GM19193 (cell line): ENCODE measurements at regions not wholly inside any gene's neighbourhood (a gene's known extent, or its start where the extent isn't known, plus 50 kb on each side); places are given as distances from the start of the nearest gene placed in this dataset.

Experiments
- POLR2A ChIP-seq: IDR thresholded peaks from 4 replicates; pipeline ENCODE4 v1.6.1; 2011; ENCODE audit not compliant: insufficient read depth, insufficient read length; ENCODE audit errors: extremely low read depth

DNA sequence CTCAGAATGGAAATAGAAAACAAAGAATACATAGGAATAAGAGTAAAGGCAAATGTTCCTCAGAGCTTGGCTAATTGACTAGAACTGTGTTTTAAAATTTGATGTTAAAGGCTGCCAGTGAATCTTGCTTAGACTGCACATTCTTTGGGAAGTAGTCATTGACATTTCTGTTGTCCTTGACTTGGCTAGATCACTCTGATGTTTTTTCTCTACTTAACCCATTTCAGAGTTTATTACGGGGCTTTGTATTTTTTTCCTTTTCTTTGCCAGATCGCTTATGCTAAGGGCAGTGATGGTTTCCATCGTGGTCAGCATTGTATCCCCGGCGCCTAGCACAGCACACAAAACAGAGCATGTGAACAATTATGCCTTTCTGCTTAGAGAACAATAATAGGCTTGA is 1126.7 kb upstream of the CDH9 start:
- TF ChIP-seq POLR2A, result no peak

DNA sequence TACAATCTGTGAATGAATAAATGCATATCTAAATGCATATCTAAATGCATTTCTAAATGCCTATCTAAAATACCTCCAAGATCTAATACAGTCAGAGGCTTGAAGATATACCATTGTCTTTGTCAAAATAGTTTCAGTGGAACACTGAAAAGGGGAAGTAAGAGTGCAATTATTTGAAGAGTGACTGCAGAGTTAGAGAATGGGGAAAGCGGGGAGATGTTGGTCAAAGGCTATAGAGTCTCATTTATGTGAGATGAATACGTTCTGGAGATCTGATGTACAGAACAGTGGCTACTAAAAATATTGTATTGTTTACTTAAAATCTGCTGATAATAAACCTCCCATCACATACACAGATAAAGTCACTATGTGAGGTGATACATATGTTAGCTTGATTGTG is 1126.2 kb upstream of the CDH9 start:
- TF ChIP-seq POLR2A, result no peak

- TF ChIP-seq POLR2A, result no peak
Observed at GRCh38 chr5:28156981-28157380, 1118.6 kb upstream of the CDH9 start.

- no peak for TF ChIP-seq POLR2A
Observed at GRCh38 chr5:28143519-28143918, 1105.1 kb upstream of the CDH9 start.

GRCh38 chr5:28132151-28132550 is 1093.8 kb upstream of the CDH9 start:
- no peak for TF ChIP-seq POLR2A

- TF ChIP-seq POLR2A, result no peak
Observed at GRCh38 chr5:28117691-28118090, 1079.3 kb upstream of the CDH9 start.

DNA sequence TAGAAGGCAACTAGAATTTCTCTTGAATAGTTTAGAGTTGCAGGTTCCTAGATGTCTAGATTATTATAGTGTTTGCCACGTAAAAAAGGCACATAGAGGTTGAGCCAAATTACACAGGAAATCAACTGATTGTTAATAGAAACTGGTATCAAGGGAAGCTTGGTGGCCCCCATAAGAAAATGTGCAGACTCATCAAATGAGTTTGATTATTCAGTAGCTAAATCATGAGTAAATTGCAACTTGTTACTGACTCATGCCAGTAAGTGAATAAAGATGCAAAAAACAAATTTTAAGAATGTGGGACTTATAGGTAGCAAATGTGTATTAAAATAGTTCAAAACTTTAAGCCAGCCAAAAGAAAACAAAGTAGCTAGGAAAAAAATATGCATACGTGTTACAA is 1078.9 kb upstream of the CDH9 start:
- no peak for TF ChIP-seq POLR2A

DNA sequence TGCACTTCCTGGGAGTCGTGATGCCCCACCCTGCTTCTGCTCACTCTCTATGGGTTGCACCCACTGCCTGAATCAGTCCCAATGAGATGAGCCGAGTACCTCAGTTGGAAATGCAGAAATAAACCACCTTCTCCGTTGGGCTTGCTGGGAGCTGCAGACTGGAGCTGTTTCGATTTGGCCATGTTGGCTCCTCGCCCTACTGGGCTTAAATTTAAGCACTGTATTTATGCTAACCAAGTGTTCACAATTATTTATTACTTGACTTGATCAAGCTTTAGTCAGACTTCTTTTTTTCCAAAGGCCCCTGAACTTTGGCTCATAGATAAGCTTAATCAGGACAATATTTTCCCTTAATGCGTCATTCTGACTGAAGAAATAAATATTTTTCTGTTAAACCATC is 1072.4 kb upstream of the CDH9 start:
- TF ChIP-seq POLR2A, result no peak

DNA sequence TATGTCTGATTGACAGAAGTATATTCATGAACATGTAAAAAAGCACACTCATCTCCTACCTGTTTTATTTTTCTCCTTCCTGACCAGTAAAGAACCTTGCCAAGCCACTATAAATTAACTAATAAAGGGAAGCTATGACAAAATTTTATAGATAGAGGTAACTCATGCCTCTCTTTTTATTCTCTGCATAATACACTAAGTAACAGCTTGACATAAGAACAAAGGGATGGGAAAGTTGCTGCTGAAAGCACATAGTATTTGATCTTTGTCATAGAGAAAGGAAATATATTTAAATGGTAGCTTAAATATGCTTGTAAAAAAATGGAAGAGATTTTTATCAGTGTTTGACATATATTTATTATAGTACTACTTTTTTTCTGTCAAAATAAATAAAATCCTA is 1065.7 kb upstream of the CDH9 start:
- TF ChIP-seq POLR2A, result no peak

- TF ChIP-seq POLR2A, result no peak
Observed at GRCh38 chr5:28084069-28084468, 1045.7 kb upstream of the CDH9 start.

DNA sequence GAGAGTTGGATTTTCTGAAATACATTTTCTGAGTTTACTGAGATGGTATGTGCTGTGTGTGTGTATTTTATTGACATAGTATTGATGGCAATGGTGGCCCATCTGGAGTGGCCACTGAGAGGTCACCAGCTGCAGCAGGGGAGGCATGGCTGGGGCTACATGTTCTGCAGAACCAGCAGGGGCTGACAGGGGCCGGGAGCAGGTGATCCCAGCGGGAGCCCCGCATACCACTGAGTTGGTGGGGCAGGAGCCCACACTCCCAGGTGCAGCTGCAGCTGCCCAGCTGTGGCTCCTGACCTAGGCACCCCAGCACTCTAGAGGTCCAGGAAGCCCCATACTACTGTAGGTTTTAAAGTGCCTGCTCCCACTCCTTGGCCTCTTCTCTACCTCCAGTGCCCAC is 1044.2 kb upstream of the CDH9 start:
- TF ChIP-seq POLR2A, result no peak

GRCh38 chr5:28077291-28078240 is 1039.2 kb upstream of the CDH9 start:
- TF ChIP-seq POLR2A, result no peak

GRCh38 chr5:28066856-28067255 is 1028.5 kb upstream of the CDH9 start:
- no peak for TF ChIP-seq POLR2A

DNA sequence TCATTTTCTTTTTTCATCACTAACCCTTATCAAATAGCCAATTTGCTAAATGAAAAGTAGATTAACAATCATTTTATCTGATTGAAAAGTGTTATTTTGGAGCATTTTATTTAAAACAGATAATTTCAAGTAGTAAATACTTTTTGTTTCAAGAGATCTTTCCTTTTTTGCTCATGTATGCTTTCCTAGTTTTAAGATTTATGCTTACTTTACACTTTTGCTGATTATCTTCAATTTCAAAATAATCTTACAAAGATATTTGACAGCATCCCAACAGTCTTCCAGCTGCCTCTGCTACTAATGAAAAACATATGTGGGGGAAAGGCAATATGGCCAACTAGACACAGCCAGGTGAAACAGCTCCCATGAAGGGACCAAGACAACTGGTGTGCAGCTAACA is 1027.3 kb upstream of the CDH9 start:
- no peak for TF ChIP-seq POLR2A

DNA sequence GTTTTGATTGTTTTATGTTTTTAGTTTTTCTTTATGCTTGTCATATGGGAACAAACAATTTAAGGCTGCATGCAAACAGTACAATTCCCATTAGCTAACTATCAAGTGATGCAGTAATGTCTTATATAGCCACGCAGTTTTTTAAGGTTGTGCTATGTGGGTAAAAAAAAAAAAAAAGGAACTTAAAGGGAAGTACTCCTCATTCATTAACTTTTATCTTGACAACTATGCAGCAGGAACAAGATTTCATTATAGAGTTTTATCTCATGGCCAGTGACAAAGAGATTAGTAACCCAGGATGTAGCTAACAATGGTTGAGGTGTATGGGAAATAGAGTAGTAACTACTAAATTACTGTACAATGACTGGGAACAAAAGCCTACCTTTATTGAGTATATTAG is 1008.2 kb upstream of the CDH9 start:
- no peak for TF ChIP-seq POLR2A

DNA sequence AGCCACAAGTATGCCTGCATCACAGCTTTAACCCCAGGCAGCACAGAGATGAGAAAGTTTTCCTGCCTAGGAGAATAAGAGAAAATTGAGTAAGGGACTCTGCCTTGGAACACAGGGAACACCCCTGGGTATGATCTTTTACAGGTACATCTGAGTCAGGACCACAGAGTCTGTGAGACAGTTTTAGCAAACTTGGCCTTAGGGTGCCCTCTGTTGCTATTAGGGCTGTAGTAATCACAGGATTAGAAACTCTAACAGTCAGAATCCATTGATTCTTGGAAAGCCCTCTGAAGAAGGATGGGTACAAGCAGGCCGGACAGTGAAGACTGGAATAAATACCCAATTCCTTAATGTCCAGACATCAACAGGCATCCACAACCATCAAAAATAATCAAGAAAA is 989.5 kb upstream of the CDH9 start:
- no peak for TF ChIP-seq POLR2A
